GM10266 (cell line): ENCODE measurements at regions not wholly inside any gene's neighbourhood (a gene's known extent, or its start where the extent isn't known, plus 50 kb on each side); places are given as distances from the start of the nearest gene placed in this dataset.

Experiments used
- DNase-seq: peaks from one replicate; pipeline ENCODE4 v3.0.0; 2012; ENCODE audit errors: extremely low spot score
- TF ChIP-seq, protein P1 (sequence below): IDR thresholded peaks from 2 replicates; pipeline ENCODE4 v1.5.1; 2012; ENCODE audit warnings: mild to moderate bottlenecking, low read depth; ENCODE audit not compliant: control insufficient read depth, insufficient read depth; ENCODE audit errors: missing control alignments

DNA sequence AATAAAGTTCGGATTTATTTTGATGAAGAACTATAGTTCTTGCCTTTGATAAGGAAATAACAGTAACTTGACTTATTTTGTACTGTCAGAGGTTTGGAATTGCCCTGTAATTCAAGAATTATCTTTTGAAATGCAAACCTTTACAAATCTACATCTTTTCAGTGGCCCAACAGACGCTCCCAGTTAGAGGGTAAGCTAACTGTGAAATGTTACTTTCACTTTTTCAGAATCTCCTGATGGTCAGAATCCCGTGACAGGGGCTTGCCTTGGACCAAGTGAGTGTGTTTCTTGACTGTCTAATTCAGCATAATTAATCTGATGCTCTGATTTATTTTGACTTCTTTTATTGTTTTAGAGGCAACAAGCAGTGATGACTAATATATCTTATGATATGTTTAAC, 262.5 kb downstream of the PLOD2 start:
- no peak for DNase-seq
- TF ChIP-seq, protein P1, sequence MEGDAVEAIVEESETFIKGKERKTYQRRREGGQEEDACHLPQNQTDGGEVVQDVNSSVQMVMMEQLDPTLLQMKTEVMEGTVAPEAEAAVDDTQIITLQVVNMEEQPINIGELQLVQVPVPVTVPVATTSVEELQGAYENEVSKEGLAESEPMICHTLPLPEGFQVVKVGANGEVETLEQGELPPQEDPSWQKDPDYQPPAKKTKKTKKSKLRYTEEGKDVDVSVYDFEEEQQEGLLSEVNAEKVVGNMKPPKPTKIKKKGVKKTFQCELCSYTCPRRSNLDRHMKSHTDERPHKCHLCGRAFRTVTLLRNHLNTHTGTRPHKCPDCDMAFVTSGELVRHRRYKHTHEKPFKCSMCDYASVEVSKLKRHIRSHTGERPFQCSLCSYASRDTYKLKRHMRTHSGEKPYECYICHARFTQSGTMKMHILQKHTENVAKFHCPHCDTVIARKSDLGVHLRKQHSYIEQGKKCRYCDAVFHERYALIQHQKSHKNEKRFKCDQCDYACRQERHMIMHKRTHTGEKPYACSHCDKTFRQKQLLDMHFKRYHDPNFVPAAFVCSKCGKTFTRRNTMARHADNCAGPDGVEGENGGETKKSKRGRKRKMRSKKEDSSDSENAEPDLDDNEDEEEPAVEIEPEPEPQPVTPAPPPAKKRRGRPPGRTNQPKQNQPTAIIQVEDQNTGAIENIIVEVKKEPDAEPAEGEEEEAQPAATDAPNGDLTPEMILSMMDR, result no peak

DNA sequence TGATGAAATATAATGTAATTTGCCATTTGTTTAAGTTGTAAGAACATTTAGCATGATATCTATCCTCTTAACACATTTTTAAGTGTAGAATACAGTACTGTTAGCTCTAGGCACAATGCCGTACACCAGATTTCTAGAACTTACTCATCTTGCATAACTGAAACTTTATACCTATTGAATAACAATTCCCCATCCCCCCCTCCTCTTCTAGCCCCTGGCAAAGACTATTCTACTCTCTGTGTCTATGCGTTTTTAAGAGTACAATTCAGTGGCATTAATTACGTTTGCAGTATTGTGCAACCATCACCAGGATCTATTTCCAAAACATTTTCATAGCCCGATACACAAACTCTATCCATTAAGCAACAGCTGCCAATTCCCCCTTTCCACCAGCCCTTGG, 261.7 kb downstream of the PLOD2 start:
- DNase-seq, result no peak
- TF ChIP-seq, protein P1, result no peak

DNA sequence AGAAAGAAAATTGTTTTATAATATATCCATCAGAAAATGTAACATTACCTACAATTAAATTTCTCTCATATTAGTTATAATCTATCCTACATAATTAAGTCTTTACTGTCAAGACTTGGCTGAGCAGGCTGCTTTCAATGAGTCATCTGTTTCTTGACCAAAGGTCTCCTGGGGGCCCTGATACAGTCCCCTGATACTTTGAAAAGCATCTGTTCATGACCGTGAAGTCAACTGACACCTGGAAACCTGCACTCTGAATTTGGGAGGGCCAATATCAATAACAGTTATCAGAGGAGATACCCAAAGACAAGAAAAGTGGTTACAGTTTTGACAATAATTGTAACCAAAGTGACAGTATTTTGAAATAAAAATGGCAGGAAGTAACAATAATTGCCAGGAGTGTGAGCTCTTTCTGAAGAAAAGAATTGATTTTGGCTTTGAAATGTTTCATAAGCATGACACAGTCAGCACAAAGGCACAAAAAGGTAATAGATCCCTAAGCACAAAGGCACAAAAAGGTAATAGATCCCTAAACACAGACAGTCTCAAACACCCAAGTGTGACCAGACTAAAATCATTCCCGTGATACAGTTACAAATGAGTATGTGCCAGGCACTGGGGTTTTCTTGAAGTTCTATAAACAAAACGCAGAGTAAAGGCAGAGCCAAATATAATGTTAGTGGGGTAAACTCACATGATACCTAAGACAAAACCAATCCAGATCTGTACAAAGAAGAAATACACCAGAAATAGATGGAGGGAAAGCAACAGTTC, 260.7 kb downstream of the PLOD2 start:
- TF ChIP-seq, protein P1, result no peak
- peak; percentile 5 for DNase-seq

DNA sequence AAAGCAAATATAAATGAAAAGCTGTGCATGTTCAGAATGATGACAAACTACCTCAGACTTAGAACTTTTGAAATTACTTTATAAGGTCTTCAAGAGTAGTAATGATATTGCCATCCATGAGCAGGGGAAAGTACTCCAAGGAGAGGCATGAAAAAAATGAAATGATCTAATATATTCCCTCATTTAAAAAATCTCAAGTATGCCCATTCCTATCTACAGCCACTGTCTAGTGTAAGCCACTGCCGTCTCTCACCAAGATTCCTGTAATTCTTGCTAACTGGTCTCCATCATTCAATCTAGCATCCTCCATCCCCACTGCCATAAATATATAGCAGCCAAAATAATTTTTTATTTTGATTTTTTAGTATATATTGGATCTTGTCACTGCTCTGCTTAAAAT, 258.8 kb downstream of the PLOD2 start:
- DNase-seq, result no peak
- TF ChIP-seq, protein P1, result no peak

GRCh38 chr3:145903472-145904013, 257.4 kb downstream of the PLOD2 start:
- DNase-seq, result no peak
- TF ChIP-seq, protein P1, result no peak

DNA sequence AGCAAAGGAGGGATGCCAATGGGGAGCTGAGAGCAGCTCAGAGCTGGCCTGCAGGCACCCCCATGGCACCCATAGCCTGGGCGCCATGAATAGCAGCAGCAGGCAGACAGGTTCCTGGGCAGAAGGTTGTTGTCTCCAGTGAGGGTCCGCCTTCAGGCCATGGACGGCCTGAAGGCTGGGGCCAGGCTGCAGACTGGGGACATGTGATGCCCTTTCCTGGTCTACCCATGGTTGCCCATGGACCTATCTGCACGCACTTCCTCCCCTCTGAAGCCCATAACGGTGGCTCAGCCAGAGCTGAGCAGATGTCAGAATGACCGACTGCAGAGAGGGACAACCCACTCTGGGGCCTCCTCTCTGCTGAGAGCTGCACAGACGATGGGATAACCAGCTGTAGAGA, 256.8 kb downstream of the PLOD2 start:
- DNase-seq, result no peak
- TF ChIP-seq, protein P1, result no peak

DNA sequence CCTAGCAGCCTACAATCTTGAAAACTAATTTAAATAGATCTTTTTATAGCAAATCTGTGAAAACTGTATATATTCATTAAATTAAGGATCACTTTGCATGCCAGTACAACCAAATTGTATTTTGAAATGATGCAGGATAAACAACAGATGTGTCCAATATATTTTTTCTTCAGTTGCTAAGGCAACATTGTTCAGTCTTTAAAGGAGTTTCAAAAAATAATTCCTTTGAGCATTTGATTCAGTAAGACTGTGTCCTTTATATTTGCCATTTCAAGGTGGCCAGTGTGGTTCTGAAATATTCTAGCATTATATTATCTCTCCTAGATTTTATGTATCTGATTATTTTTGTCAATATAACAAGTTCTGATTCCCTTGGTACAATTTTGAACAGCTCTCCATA, 254.7 kb downstream of the PLOD2 start:
- TF ChIP-seq, protein P1, result no peak
- DNase-seq, result no peak
